Right kidney (tissue), 1 donor: ENCODE measurements at regions not wholly inside any gene's neighbourhood (a gene's known extent, or its start where the extent isn't known, plus 50 kb on each side); places are given as distances from the start of the nearest gene placed in this dataset.
"Not testable (repeated sequence)": the region's sequence is repeated elsewhere in the genome, so short reads cannot be mapped to it uniquely, and the experiment has no call there.

Experiments
- DNase-seq: peaks from one replicate; pipeline ENCODE4 v3.0.0-alpha.2; 2016

DNA sequence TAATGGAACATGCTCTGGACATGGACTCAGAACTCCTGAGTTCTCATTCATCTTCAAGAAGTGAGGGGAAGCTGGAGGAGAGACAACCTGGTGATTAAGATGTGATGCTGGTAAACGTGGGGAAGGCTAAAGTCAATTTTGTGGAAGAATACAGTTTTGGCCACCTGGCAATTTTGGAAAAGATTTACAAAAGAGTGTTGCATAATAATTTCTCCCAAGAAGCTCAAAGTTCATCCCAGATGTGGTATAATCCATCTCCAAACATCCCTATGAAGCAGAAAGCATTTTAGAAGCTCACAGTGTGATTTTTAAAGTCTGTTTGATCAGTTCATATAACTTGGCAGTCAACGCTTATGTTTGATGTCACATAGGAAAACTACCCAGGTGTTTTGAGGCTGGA, 208.7 kb downstream of the LMX1A start:
- no peak for DNase-seq

DNA sequence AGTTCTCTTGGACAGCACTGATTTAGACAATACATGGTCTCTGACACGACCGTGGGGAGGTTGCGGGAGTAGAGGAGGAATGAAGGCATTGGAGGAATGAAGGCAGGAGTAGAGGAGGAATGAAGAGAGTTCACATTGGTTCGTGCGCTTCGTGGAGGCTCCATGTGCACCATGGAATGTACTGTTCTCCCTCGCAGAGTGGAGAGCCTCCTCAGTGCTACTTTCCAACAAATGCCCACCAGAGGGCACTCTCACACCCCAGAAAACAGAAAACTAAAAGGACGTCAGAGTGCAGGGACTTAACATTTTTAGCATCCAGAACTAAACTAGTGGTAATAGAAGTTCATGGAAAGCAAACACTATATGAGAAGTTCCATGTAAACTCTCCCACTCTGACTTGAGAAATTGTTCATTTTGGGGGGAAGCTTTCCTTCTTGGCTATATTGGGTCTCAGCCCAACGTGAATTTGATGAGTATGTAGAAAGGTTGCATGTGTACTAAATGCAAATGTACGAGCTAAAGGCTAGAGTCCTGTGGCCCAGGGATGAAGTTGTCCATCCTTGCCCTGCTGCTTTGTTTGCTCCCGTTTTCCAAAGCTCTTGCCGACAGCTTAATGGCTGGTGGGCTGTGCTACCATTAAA, 211.6 kb downstream of the LMX1A start:
- DNase-seq, result peak; percentile 51

DNA sequence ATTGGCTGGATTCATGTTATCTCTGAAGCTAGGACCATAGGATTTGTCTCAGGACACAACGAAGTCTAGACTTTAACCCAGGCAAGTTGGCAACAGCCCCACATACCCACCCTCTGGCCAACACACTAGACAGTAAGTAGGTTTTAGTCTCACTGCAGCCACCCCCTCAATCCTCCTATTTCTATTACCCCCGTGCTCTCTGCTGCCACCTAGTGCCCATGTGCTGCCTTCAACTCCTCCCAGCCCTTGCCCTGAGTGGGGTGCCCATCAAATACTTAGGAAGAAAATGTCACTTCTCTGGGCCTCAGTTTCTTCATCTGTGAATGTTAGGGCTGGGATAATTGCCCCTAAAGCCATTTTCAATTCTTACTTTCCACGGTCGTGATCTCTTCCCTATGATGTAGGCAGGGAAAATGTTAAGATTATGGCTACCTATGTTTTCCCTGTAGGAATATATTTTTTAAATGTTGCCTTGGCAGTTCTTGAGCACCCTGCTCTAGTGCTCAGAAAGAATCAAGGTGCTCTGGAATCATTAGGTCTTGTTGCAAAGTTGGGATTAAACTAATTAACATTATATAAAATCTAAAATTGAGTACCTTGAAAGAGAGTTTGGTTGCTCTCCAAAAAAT, 213.0 kb downstream of the LMX1A start:
- no peak for DNase-seq

DNA sequence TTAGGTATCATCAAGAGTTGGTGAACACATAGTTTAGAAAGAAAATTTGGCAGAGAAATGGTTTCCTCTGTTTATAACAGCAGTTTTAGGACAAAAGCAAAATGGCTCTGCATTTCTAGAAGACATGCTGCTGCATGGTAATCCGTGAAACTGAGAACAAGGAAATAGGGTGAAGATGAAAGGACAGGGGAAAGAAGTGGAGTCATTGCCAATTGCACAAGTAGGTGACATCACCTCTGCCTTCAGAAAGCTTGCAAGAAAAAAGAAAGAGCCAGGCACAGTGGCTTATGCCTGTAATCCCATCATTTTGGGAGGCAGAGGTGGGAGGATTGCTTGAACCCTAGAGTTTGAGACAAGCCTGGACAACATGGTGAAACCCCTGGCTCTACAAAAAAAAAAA, 217.6 kb downstream of the LMX1A start:
- DNase-seq, result no peak

DNA sequence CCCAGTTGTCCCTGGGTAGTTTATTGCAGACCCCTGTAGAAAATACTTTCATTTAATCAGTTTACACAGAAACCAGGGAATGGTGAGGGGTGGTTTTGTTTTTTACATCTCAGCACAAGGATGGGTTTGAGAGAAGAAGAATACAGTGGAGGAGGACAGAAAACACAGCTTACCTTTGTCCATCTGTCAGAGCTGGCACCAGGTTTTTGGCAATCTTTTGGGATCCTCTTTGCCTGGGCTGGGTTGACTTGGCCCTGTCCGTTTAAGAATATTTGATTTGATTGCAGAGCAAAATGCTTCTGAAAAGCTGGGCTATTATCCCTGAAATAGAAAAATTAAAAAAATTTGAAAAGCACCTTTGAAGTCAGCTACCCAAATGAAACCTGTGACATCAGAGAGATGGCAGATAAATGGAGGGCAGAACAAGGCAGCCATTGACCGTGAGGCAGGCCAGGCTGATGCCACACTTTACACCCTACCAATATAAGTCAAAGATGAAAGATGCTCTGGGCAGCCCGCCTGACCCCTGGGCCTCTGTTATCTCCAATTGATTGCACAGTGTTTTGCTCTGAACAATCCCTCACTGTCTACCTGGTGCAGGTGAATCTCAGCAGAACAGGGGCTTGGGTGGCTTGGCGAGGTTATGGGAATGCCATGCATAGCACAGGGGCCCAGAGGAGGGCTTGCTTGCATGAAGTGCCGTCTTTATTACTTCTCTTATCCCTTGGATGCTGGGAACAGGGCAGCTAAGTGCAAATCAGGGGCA, 218.8 kb downstream of the LMX1A start:
- DNase-seq, result no peak

DNA sequence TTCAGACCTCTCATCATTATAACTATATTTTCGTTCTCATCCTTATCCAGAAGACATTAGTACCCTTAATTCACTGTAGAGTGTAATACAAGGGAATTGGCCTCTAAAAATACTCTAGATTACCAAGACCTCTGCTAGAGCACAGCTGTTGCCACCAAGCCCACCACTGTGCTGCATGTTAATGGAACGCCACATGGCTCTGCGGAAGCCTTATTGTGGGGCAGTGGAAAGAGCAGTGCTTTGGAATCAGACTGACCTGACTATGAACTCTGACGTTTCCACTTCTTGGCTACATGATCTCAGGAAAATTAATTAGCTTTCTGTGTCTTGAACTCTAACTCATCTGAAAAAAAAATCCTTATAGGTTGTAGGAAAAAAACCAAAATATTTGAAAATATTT, 222.1 kb downstream of the LMX1A start:
- no peak for DNase-seq

DNA sequence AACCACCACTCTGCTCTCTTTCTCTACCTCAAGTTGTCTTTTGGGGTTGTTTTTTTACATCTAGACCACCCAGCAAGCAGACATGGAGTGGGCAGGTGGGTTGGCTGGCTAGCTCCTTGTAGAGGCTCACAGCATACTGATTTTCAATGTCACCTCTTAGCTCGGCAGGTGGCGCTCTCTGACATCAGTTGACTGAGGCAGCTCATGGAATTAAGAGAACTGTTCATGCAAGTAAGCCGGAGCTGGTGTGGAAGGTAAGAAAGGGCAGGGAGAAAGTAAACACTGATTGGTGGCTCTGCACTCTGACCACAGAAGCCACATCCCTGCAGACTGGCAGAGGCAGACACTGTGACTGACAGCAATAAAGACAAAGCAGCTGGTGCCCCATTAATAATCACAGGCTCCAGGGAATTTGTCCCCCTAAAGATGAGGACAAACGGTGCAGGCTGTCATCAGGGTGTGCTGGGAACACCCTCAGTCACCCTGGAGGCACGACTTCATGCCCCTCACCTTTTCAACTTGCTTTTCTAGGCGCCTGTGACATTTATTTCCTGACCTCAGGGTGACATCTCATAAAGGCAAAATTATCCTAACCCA, 226.8 kb downstream of the LMX1A start:
- DNase-seq, result peak; percentile 31

DNA sequence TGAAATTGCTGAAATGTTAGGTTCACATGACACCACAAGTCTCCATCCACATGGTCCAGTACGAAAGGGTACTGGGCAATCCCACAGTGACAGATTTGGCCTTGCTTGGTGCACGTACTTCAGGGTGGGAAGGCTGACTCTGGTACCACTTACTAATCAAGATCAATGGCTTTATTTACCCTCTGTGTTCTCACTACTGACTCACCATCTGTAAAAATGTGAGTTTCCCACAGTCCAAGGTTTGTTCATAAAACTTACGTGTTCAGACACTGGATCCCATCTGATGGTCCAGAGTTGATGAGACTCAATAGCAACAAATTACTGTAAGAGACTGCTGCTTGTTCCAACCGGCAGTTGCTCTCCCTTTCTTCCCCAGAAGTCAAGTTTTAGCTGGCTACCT, 231.7 kb downstream of the LMX1A start:
- no peak for DNase-seq

DNA sequence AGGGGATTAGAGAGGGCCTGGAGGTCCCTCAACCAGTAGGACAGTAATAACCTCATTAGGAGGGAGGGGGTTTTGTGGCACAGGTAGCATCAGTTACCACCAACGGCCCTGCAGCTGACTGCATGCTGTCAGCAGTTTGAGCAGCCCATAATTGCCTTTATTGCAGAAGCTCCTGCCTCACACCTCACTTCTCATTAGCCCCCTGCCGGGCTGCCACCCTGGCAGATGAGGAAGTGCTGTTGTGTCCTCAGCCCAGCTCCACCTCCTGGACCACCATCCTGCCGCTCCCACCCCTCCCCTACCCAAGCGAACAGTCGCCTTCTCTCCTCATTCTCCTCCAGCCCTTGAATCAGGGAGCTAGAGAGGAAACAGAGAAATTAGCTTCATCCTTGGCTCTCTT, 237.4 kb downstream of the LMX1A start:
- no peak for DNase-seq

DNA sequence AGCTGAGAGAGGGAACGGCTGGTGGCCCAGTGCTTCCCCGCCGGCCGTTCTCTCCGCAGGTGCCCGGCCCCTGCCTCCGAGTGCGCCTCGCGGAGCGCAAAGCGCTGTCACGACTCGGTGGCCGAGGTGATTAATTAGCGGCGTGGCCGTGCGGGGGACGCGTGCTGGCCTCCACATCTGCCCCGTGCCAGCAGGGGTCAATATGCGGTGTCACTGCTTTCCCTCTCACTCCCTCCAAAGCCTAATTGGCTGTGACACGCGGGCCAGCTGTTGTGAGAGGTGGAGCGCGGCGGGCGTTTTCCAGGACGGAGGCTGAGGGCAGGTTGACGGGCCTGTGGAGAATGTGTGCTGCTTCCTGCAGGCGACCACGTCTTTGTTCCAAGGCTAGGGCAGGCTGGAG, 239.0 kb downstream of the LMX1A start:
- DNase-seq, result peak; percentile 59

DNA sequence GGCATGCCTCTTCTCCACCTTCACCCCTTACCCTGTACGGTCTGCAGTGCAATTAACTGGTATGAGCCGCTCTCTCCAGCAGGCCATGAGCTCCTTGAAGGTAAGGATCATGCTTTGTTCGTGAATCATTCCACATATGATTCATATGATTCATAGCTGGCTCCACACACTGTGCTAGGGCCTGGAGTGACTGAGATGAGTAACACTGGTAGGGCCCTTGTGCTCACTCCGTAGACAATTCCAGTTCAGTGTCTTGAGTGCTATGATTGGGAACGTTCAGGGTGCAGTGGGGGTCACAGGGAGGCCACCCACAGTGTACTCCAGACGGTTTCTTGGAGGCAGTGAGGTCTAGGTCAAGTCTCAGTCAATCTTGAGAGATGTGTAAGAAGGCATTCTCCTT, 239.8 kb downstream of the LMX1A start:
- no peak for DNase-seq

DNA sequence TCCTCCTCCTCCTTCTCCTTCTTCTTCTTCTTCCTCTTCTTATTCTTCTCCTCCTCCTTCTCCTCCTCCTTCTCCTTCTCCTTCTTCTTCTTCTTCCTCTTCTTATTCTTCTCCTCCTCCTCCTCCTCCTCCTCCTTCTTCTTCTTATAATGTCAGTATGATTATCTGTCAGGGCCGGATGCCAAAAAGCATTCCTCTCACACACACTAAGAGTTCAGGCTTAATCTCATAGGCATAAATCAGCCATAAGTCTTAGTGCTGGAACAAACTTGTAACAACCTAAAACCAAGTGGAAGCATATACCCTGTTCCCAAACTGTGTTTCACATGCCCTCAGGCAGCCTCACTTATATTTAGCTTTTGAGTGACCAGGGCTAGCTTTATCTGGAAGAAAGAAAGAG, 240.3 kb downstream of the LMX1A start:
- no peak for DNase-seq

DNA sequence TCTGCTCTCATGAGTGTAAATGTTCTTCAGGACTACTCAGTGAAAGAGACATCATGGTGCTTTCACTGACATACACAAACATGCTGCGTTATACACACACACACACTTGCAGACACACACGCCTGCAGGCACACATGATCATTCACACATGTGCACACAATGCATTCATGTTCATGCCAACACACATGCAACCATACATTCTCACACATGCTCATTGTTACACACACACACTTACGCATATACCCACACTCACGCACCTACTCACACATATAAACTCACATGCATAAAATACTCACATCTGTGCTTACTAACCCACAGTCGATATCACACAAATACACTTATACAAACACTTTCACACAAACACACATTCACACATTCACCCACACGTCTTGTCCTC, 241.6 kb downstream of the LMX1A start:
- DNase-seq, result no peak

DNA sequence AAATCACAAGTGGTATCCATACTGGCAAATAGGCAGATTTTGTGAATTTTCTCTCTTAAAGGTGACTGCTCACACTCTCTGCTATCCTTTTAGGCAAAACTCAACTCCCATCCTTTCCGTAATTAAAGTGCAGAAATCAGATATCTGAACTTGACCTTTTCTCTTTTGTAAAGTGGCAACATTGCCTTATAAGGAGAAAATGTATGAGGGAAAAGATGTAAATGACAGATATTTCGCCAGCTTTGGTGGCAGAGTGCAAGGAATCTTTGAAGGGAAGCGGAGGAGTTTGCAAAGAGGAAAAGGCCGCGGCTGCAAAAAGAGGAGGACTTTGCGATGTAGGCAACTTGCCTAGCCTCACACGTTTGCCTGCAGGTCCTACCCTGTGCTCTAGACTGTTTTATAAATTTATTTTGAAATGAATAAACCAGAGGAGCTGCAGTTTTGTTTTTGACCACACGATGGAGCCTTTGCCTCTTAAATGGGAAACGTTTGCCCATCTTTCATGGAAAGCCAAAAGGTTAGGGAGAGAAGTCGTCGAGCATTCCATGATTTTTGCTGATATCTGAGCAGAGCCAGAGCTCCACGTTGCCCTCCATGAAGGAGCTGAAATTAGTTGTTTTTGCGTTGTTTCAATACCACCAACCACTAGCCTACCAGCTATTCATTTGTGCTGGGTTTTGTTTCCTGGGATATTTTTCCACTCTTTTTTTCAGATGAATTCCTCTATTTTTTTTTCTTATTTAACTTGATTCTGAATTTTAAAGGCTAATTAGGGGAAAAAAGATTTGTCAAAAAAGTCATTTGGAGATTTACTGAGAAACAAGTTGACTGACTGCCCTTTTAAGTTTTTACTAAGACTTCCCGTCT, 242.3 kb downstream of the LMX1A start:
- peak; percentile 20 for DNase-seq

DNA sequence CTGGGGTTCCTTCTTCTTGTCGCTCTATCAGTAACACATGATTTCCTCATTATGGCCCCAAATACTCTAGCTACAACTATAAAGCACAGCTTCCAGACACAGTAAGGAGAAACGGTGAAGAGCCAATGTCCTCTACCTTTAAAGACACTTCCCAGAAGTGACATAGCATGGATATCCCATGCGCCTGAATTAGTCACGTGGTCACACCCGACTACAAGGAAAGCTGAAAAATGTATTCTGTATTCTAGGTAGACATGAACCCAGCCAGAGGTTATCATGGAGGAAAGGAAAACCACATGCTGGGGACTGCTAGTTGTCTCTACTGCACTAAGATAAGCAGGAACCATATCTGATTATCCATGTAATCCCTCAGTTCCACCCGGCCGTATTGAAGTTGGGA, 244.3 kb downstream of the LMX1A start:
- no peak for DNase-seq

DNA sequence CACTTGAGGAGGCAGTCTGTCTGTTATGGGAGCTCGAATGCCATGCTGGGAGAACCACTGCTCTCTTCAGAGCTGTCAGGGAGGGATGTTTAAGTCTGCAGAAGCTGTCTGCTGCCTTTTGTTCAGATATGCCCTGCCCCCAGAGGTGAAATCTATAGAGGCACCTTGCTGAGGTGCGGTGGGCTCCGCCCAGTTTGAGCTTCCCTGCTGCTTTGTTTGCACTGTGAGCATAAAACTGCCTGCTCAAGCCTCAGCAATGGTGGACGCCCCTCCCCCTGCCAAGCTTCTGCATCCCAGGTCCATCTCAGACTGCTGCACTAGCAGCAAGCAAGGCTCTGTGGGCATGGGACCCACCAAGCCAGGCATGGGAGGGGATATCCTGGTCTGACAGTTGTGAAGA, 247.5 kb downstream of the LMX1A start:
- no peak for DNase-seq

DNA sequence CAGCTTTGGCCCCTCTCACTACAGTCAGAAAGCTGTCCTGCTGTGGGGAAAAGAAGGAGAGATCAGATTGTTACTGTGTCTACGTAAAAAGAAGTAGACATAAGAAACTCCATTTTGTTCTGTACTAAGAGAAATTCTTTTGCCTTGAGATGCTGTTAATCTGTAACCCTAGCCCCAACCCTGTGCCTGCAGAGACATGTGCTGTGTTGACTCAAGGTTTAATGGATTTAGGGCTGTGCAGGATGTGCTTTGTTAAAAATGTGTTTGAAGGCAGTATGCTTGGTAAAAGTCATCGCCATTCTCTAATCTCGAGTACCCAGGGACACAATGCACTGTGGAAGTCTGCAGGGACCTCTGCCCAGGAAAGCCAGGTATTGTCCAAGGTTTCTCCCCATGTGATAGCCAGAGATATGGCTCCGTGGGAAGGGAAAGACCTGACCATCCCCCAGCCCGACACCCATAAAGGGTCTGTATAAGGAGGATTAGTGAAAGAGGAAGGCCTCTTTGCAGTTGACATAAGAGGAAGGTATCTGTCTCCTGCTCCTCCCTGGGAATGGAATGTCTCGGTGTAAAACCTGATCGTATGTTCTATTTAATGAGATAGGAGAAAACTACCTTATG, 263.9 kb downstream of the LMX1A start:
- DNase-seq, result not testable (repeated sequence)

DNA sequence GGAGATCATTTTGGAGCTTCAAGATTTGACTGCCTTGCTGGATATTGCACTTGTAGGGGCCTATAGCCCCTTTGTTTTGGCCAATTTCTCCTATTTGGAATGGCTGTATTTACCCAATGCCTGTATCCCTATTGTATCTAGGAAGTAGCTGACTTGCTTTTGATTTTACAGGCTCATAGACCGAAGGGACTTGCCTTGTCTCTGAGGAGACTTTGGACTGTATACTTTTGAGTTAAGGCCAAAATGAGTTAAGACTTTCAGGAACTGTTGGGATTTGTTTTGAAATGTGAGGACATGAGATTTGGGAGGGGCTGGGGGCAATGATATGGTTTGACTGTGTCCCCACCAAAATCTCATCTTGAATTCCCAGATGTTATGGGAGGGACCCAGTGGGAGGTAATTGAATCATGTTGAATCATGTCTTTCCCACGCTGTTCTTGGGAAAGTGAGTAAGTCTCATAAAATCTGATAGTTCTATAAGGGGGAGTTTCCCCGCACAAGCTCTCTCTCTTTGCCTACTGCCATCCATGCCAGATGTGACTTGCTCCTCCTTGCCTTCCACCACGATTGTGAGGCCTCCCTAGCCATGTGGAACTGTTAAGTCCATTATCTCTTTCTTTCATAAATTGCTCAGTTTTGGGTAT, 276.1 kb downstream of the LMX1A start:
- no peak for DNase-seq

DNA sequence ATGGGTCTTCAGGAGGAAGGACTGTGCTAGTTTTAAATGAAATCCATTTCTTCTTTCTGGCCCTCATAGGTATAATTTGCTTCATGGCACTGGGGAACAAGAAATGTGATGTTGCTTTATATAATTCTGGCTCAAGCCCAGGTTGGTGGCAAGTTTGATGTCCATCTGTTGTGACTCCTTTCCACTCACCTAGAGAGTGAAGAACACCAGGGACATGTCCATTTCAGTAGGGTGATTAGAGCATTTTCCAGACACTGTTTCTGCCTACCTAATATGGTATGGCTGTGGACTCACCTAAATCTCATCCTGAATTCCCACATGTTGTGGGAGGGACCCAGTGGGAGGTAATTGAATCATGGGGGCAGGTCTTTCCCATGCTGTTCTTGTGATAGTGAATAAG, 278.1 kb downstream of the LMX1A start:
- no peak for DNase-seq

DNA sequence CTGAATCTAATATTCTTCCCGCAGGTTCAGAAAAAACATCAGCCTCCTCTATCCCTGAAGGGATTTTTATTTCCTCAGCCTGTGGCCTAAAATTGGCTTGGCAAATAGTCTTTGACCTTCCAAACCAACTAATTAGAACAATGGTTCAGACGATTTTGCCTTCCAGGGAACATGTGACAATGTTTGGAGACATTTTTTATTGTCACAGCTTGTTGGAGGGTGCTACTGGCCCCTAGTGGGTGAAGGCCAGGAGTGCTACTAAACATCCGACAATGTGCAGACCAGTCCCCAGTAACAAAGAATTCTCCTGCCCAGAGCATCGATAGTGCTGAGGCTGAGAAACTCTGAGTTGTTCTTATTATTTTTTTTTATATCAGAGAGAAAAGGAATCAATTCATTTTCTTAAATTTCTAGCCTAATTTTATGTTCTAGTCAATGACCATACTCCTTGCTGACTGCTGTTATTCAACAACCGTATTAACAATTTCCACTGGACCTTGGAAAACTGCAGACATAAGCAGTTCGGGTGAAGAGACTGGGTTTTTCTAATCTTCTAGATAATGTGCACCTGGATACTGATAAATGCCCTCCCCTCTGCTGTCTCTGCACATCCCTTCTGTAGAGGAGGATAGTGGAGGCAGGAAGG, 280.7 kb downstream of the LMX1A start:
- no peak for DNase-seq
